Activated CD4-positive, alpha-beta T cell treated with anti-CD3 and anti-CD28 coated beads, Interleukin-2, amount 10 ng/mL, durations not matched to agents 7 days and 5 days (primary cell): ENCODE measurements at regions not wholly inside any gene's neighbourhood (a gene's known extent, or its start where the extent isn't known, plus 50 kb on each side); places are given as distances from the start of the nearest gene placed in this dataset.
"Not testable (repeated sequence)": the region's sequence is repeated elsewhere in the genome, so short reads cannot be mapped to it uniquely, and the experiment has no call there.

ENCODE experiments used
- CTCF ChIA-PET: fragments of 350-600 bp; sonication (Branson Sonifier 250); formaldehyde crosslinking; loops from one replicate; lab custom pipeline; 2021; ENCODE audit warnings: antibody characterized with exemption; lab: Charles Lee
- POLR2A ChIA-PET: fragments of 350-600 bp; sonication (Branson Sonifier 250); formaldehyde crosslinking; loops from one replicate; lab custom pipeline; 2021; ENCODE audit warnings: antibody characterized with exemption; lab: Charles Lee
- DNase-seq: peaks from one replicate; pipeline ENCODE4 v3.0.0-alpha.2; 2020
- H3K27ac Mint-ChIP-seq: one replicate; pipeline ENCODE4 v1.8.0; 2021; ENCODE audit warnings: mild to moderate bottlenecking, moderate library complexity, mixed read lengths
- H3K27me3 Mint-ChIP-seq: one replicate; pipeline ENCODE4 v1.8.0; 2021; ENCODE audit warnings: mixed read lengths
- H3K36me3 Mint-ChIP-seq: one replicate; pipeline ENCODE4 v1.8.0; 2021; ENCODE audit warnings: low read depth, mixed read lengths
- H3K4me1 Mint-ChIP-seq: one replicate; pipeline ENCODE4 v1.8.0; 2021; ENCODE audit warnings: mixed read lengths
- H3K4me3 Mint-ChIP-seq: one replicate; pipeline ENCODE4 v1.8.0; 2021; ENCODE audit warnings: mild to moderate bottlenecking, moderate library complexity, mixed read lengths
- H3K9me3 Mint-ChIP-seq: one replicate; pipeline ENCODE4 v1.8.0; 2021; ENCODE audit warnings: mixed read lengths

- ChIA-PET CTCF (no interaction called here), POLR2A (no interaction called here)
- peaks cover 18% of the 10 kb centered on the region for H3K9me3 Mint-ChIP-seq
- no peak for DNase-seq
- H3K4me3 Mint-ChIP-seq: no peak overlapping the region
- H3K27me3 Mint-ChIP-seq: no peaks in the 10 kb centered on the region
- H3K27ac Mint-ChIP-seq: no peak overlapping the region
- H3K4me1 Mint-ChIP-seq: no peaks in the 10 kb centered on the region
- H3K36me3 Mint-ChIP-seq: no peaks in the 10 kb centered on the region
These were observed 423.4 kb upstream of the IMPG1 start for GRCh38 chr6:76495909-76496308.

- H3K27me3 Mint-ChIP-seq, H3K27ac Mint-ChIP-seq, POLR2A ChIA-PET, CTCF ChIA-PET, H3K4me1 Mint-ChIP-seq, H3K4me3 Mint-ChIP-seq, DNase-seq, H3K36me3 Mint-ChIP-seq: not testable (repeated sequence)
- H3K9me3 Mint-ChIP-seq: peaks cover 26% of the 10 kb centered on the region
These were observed 418.9 kb upstream of the IMPG1 start for GRCh38 chr6:76491376-76491775.

- H3K27ac Mint-ChIP-seq: no peak overlapping the region
- no peaks in the 10 kb centered on the region for H3K27me3 Mint-ChIP-seq
- peaks cover 23% of the 10 kb centered on the region for H3K9me3 Mint-ChIP-seq
- H3K36me3 Mint-ChIP-seq: no peaks in the 10 kb centered on the region
- H3K4me3 Mint-ChIP-seq: no peak overlapping the region
- CTCF ChIA-PET: no interaction called here
- H3K4me1 Mint-ChIP-seq: no peaks in the 10 kb centered on the region
- POLR2A ChIA-PET: no interaction called here
- DNase-seq: no peak
These were observed 418.0 kb upstream of the IMPG1 start for GRCh38 chr6:76490456-76490855.

GRCh38 chr6:76481101-76481500 lies 408.6 kb upstream of the IMPG1 start:
- H3K9me3 Mint-ChIP-seq: peaks cover 17% of the 10 kb centered on the region

GRCh38 chr6:76472858-76473257 lies 400.4 kb upstream of the IMPG1 start:
- Mint-ChIP-seq H3K27me3 (no peaks in the 10 kb centered on the region), H3K4me3 (no peak overlapping the region), H3K36me3 (no peaks in the 10 kb centered on the region), H3K9me3 (peaks cover 7% of the 10 kb centered on the region), H3K4me1 (no peaks in the 10 kb centered on the region), H3K27ac (no peak overlapping the region)
- no peak for DNase-seq
- CTCF ChIA-PET: no interaction called here
- POLR2A ChIA-PET: no interaction called here

More at GRCh38 chr6:76481101-76481500, 408.6 kb upstream of the IMPG1 start:
- Mint-ChIP-seq H3K4me3 (no peak overlapping the region), H3K36me3 (no peaks in the 10 kb centered on the region), H3K4me1 (no peaks in the 10 kb centered on the region), H3K27me3 (no peaks in the 10 kb centered on the region), H3K27ac (no peak overlapping the region)
- no peak for DNase-seq
- POLR2A ChIA-PET: no interaction called here
- CTCF ChIA-PET: no interaction called here

- Mint-ChIP-seq H3K9me3 (peaks cover 6% of the 10 kb centered on the region), H3K4me3 (no peak overlapping the region), H3K27ac (no peak overlapping the region), H3K36me3 (no peaks in the 10 kb centered on the region), H3K4me1 (no peaks in the 10 kb centered on the region), H3K27me3 (no peaks in the 10 kb centered on the region)
- ChIA-PET CTCF (no interaction called here), POLR2A (no interaction called here)
- no peak for DNase-seq
These were observed 393.8 kb upstream of the IMPG1 start for GRCh38 chr6:76466286-76466685.

- peaks cover 8% of the 10 kb centered on the region for H3K9me3 Mint-ChIP-seq
- POLR2A ChIA-PET: no interaction called here
- no peaks in the 10 kb centered on the region for H3K4me1 Mint-ChIP-seq
- H3K36me3 Mint-ChIP-seq: no peaks in the 10 kb centered on the region
- DNase-seq: no peak
- no peak overlapping the region for H3K4me3 Mint-ChIP-seq
- no peak overlapping the region for H3K27ac Mint-ChIP-seq
- CTCF ChIA-PET: no interaction called here
- no peaks in the 10 kb centered on the region for H3K27me3 Mint-ChIP-seq
These were observed 392.9 kb upstream of the IMPG1 start for GRCh38 chr6:76465410-76465809.

GRCh38 chr6:76453270-76453669 lies 380.8 kb upstream of the IMPG1 start:
- DNase-seq: no peak

GRCh38 chr6:76451926-76452709 lies 379.7 kb upstream of the IMPG1 start:
- H3K9me3 Mint-ChIP-seq: peaks cover 1% of the 10 kb centered on the region
- H3K27me3 Mint-ChIP-seq: no peaks in the 10 kb centered on the region
- H3K4me3 Mint-ChIP-seq: no peak overlapping the region
- POLR2A ChIA-PET: no interaction called here
- H3K36me3 Mint-ChIP-seq: no peaks in the 10 kb centered on the region
- H3K4me1 Mint-ChIP-seq: no peaks in the 10 kb centered on the region
- no peak overlapping the region for H3K27ac Mint-ChIP-seq
- CTCF ChIA-PET: no interaction called here
- DNase-seq: no peak

More at GRCh38 chr6:76453270-76453669, 380.8 kb upstream of the IMPG1 start:
- POLR2A ChIA-PET: no interaction called here
- CTCF ChIA-PET: interaction anchor here (0.6 kb wide), 1 partner anchor 45 kb away, joined by 3 read pairs; no protein-coding TSS in a partner anchor
- peaks cover 1% of the 10 kb centered on the region for H3K9me3 Mint-ChIP-seq
- H3K4me1 Mint-ChIP-seq: no peaks in the 10 kb centered on the region
- H3K27ac Mint-ChIP-seq: no peak overlapping the region
- no peaks in the 10 kb centered on the region for H3K36me3 Mint-ChIP-seq
- no peak overlapping the region for H3K4me3 Mint-ChIP-seq
- H3K27me3 Mint-ChIP-seq: no peaks in the 10 kb centered on the region

- ChIA-PET CTCF (no interaction called here), POLR2A (no interaction called here)
- no peaks in the 10 kb centered on the region for H3K27me3 Mint-ChIP-seq
- H3K9me3 Mint-ChIP-seq: peaks cover 6% of the 10 kb centered on the region
- H3K4me1 Mint-ChIP-seq: no peaks in the 10 kb centered on the region
- DNase-seq: no peak
- no peak overlapping the region for H3K27ac Mint-ChIP-seq
- no peak overlapping the region for H3K4me3 Mint-ChIP-seq
- H3K36me3 Mint-ChIP-seq: no peaks in the 10 kb centered on the region
These were observed 375.6 kb upstream of the IMPG1 start for GRCh38 chr6:76448109-76448508.

GRCh38 chr6:76441875-76442274 lies 369.4 kb upstream of the IMPG1 start:
- no peak overlapping the region for H3K4me3 Mint-ChIP-seq
- H3K27ac Mint-ChIP-seq: no peak overlapping the region
- H3K27me3 Mint-ChIP-seq: no peaks in the 10 kb centered on the region
- H3K4me1 Mint-ChIP-seq: no peaks in the 10 kb centered on the region
- DNase-seq: no peak
- peaks cover 6% of the 10 kb centered on the region for H3K9me3 Mint-ChIP-seq
- ChIA-PET POLR2A (no interaction called here), CTCF (no interaction called here)
- H3K36me3 Mint-ChIP-seq: no peaks in the 10 kb centered on the region

GRCh38 chr6:76439811-76440210 lies 367.3 kb upstream of the IMPG1 start:
- Mint-ChIP-seq H3K9me3 (peaks cover 5% of the 10 kb centered on the region), H3K4me1 (no peaks in the 10 kb centered on the region), H3K27ac (no peak overlapping the region), H3K27me3 (no peaks in the 10 kb centered on the region), H3K36me3 (no peaks in the 10 kb centered on the region), H3K4me3 (no peak overlapping the region)
- CTCF ChIA-PET: no interaction called here
- POLR2A ChIA-PET: no interaction called here
- DNase-seq: no peak

- Mint-ChIP-seq H3K4me3 (no peak overlapping the region), H3K27me3 (no peaks in the 10 kb centered on the region), H3K9me3 (peaks cover 7% of the 10 kb centered on the region), H3K4me1 (no peaks in the 10 kb centered on the region), H3K27ac (no peak overlapping the region), H3K36me3 (no peaks in the 10 kb centered on the region)
- no peak for DNase-seq
- CTCF ChIA-PET: no interaction called here
- POLR2A ChIA-PET: no interaction called here
These were observed 366.3 kb upstream of the IMPG1 start for GRCh38 chr6:76438768-76439167.

GRCh38 chr6:76435174-76435573 lies 362.7 kb upstream of the IMPG1 start:
- H3K27ac Mint-ChIP-seq: peak overlapping the region; percentile 31
- no peak for DNase-seq
- no peaks in the 10 kb centered on the region for H3K4me1 Mint-ChIP-seq
- H3K4me3 Mint-ChIP-seq: no peak overlapping the region
- H3K9me3 Mint-ChIP-seq: peaks cover 10% of the 10 kb centered on the region
- CTCF ChIA-PET: no interaction called here
- H3K27me3 Mint-ChIP-seq: no peaks in the 10 kb centered on the region
- no peaks in the 10 kb centered on the region for H3K36me3 Mint-ChIP-seq
- POLR2A ChIA-PET: no interaction called here
